WTC11 (cell line): ENCODE measurements at regions not wholly inside any gene's neighbourhood (a gene's known extent, or its start where the extent isn't known, plus 50 kb on each side); places are given as distances from the start of the nearest gene placed in this dataset.

Source experiments
- ATAC-seq: fragments of 200-7000 bp; cut with Tn5 transposase; 2 replicates; pipeline ENCODE4 v1.10.0; 2021; ENCODE audit warnings: mild to moderate bottlenecking, moderate library complexity
- CTCF ChIA-PET: fragments of 300-600 bp; sonication (Branson Sonifier 250); formaldehyde crosslinking; loops from one replicate; lab custom pipeline; 2021; ENCODE audit warnings: antibody characterized with exemption; lab: Charles Lee
- POLR2A ChIA-PET: fragments of 350-600 bp; sonication (Branson Sonifier 250); formaldehyde crosslinking; loops from one replicate; lab custom pipeline; 2021; ENCODE audit warnings: antibody characterized with exemption; lab: Charles Lee
- DNase-seq: peaks from one replicate; pipeline ENCODE4 v3.0.0; 2021; ENCODE audit warnings: low spot score
- H3K27ac Mint-ChIP-seq: 2 replicates; pipeline ENCODE4 v1.8.0; 2021; ENCODE audit warnings: mixed read lengths
- H3K27me3 Mint-ChIP-seq: 2 replicates; pipeline ENCODE4 v1.8.0; 2021; ENCODE audit warnings: low read depth, mild to moderate bottlenecking, moderate library complexity, mixed read lengths
- H3K36me3 Mint-ChIP-seq: 2 replicates; pipeline ENCODE4 v1.8.0; 2021; ENCODE audit warnings: mixed read lengths
- H3K4me1 Mint-ChIP-seq: 2 replicates; pipeline ENCODE4 v1.8.0; 2022; ENCODE audit warnings: mixed read lengths
- H3K4me3 Mint-ChIP-seq: 2 replicates; pipeline ENCODE4 v1.8.0; 2021; ENCODE audit warnings: mild to moderate bottlenecking, moderate library complexity, mixed read lengths
- H3K9me3 Mint-ChIP-seq: 2 replicates; pipeline ENCODE4 v1.8.0; 2021; ENCODE audit warnings: mixed read lengths
- ARID4B ChIP-seq: sonication (generic); formaldehyde crosslinking; IDR thresholded peaks from 2 replicates; pipeline ENCODE4 v1.8.0; 2023; ENCODE audit warnings: missing genetic modification reagents, mild to moderate bottlenecking, borderline replicate concordance
- ATF3 ChIP-seq: sonication (generic); formaldehyde crosslinking; conservative IDR thresholded peaks from 2 replicates; pipeline ENCODE4 v1.8.1; 2022; ENCODE audit warnings: mild to moderate bottlenecking, missing genetic modification reagents
- CBFB ChIP-seq: sonication (generic); formaldehyde crosslinking; IDR thresholded peaks from 2 replicates; pipeline ENCODE4 v1.8.1; 2022; ENCODE audit warnings: mild to moderate bottlenecking, low read depth, missing genetic modification reagents
- E2F4 ChIP-seq: sonication (generic); formaldehyde crosslinking; IDR thresholded peaks from 2 replicates; pipeline ENCODE4 v1.8.1; 2022; ENCODE audit warnings: low read depth, mild to moderate bottlenecking, moderate library complexity, missing genetic modification reagents, borderline replicate concordance
- E2F5 ChIP-seq: sonication (generic); formaldehyde crosslinking; IDR thresholded peaks from 2 replicates; pipeline ENCODE4 v1.8.1; 2022; ENCODE audit warnings: mild to moderate bottlenecking, moderate library complexity, missing genetic modification reagents
- EMX1 ChIP-seq: fragments of 250-450 bp; sonication (Bioruptor Pico); IDR thresholded peaks from 2 replicates; pipeline ENCODE4 v1.8.0; 2021; ENCODE audit warnings: mild to moderate bottlenecking
- FOXP1 ChIP-seq: sonication (generic); formaldehyde crosslinking; IDR thresholded peaks from 2 replicates; pipeline ENCODE4 v1.8.0; 2022; ENCODE audit warnings: missing genetic modification reagents, mild to moderate bottlenecking, moderate library complexity, borderline replicate concordance
- IRF2 ChIP-seq: sonication (generic); formaldehyde crosslinking; IDR thresholded peaks from 2 replicates; pipeline ENCODE4 v1.8.0; 2022; ENCODE audit warnings: low read depth, missing genetic modification reagents, borderline replicate concordance
- OVOL2 ChIP-seq: fragments of 250-450 bp; sonication (Bioruptor Pico); IDR thresholded peaks from 2 replicates; pipeline ENCODE4 v1.9.0; 2021; ENCODE audit warnings: mild to moderate bottlenecking, borderline replicate concordance
- PRRX2 ChIP-seq: fragments of 250-450 bp; sonication (Bioruptor Pico); IDR thresholded peaks from 2 replicates; pipeline ENCODE4 v1.8.0; 2021; ENCODE audit warnings: mild to moderate bottlenecking
- SMAD4 ChIP-seq: sonication (generic); formaldehyde crosslinking; IDR thresholded peaks from 2 replicates; pipeline ENCODE4 v1.8.0; 2022; ENCODE audit warnings: mild to moderate bottlenecking, missing genetic modification reagents
- STAT6 ChIP-seq: sonication (generic); formaldehyde crosslinking; conservative IDR thresholded peaks from 2 replicates; pipeline ENCODE4 v1.8.1; 2023; ENCODE audit warnings: mild to moderate bottlenecking, low read depth, missing genetic modification reagents, moderate library complexity
- TEAD1 ChIP-seq: sonication (generic); formaldehyde crosslinking; IDR thresholded peaks from 2 replicates; pipeline ENCODE4 v1.8.0; 2022; ENCODE audit warnings: mild to moderate bottlenecking, missing genetic modification reagents
- TP53 ChIP-seq: sonication (generic); formaldehyde crosslinking; IDR thresholded peaks from 2 replicates; pipeline ENCODE4 v1.8.1; 2023; ENCODE audit warnings: mild to moderate bottlenecking, missing genetic modification reagents
- ZNF263 ChIP-seq: sonication (generic); formaldehyde crosslinking; IDR thresholded peaks from 2 replicates; pipeline ENCODE4 v1.8.1; 2022; ENCODE audit warnings: low read depth, mild to moderate bottlenecking, moderate library complexity, missing genetic modification reagents
- ZNF423 ChIP-seq: fragments of 250-450 bp; sonication (Bioruptor Pico); IDR thresholded peaks from 2 replicates; pipeline ENCODE4 v2.1.2; 2022; ENCODE audit warnings: mild to moderate bottlenecking, moderate library complexity
- TF ChIP-seq, protein P1 (sequence below): fragments of 250-450 bp; sonication (Bioruptor Pico); IDR thresholded peaks from 2 replicates; pipeline ENCODE4 v1.9.0; 2021; ENCODE audit warnings: mild to moderate bottlenecking
- TF ChIP-seq, protein P2 (sequence below): sonication (generic); formaldehyde crosslinking; IDR thresholded peaks from 2 replicates; pipeline ENCODE4 v1.8.0; 2022; ENCODE audit warnings: mild to moderate bottlenecking, missing genetic modification reagents
- TF ChIP-seq, protein P3 (sequence below): fragments of 250-450 bp; sonication (Bioruptor Pico); conservative IDR thresholded peaks from 2 replicates; pipeline ENCODE4 v1.9.0; 2021; ENCODE audit warnings: mild to moderate bottlenecking

- ChIA-PET POLR2A (no interaction called here), CTCF (interaction anchor here (0.6 to 2.1 kb wide), 8 partner anchors 12 to 442 kb away, joined by 3 to 7 read pairs (median 4); no protein-coding TSS in a partner anchor)
- Mint-ChIP-seq H3K4me1 (peaks cover 68% of the 10 kb centered on the region), H3K27me3 (peaks cover 34% of the 10 kb centered on the region), H3K36me3 (no peaks in the 10 kb centered on the region), H3K9me3 (peaks cover 3% of the 10 kb centered on the region), H3K27ac (peak overlapping the region; percentile 68), H3K4me3 (peak overlapping the region; percentile 22)
- DNase-seq (no peak), ATAC-seq (peak; percentile 47)
- TF ChIP-seq ARID4B (no peak), TEAD1 (CRISPR knock-in tag) (0 out of 2 replicates have a peak, but pooled peaks have one; percentile 22), ZNF423 (CRISPR knock-in tag) (0 out of 2 replicates have a peak, but pooled peaks have one; percentile 1)
These were observed 431.2 kb downstream of the SOX2 start for GRCh38 chr3:182142928-182143327.

DNA sequence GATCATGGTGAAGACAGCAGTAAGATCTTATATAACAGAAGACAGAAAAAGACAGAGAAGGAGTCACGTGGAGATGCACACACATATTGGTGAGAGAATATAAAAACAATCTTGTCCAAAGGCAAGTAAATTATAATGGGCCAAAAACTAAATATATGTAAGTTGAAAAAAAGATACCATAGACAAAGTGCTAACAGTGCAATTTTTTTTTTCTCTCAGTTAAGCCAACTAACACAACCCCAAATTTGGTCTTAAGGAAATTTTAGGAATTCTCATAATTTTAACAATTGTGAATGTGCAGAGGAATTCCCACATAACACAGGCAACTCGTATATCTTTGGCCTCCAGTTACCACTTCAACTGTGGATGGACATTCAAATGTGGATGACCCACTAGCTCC lies 432.2 kb downstream of the SOX2 start:
- Mint-ChIP-seq H3K36me3 (no peaks in the 10 kb centered on the region), H3K27me3 (peaks cover 26% of the 10 kb centered on the region), H3K4me1 (peaks cover 65% of the 10 kb centered on the region), H3K27ac (no peak overlapping the region), H3K4me3 (no peak overlapping the region), H3K9me3 (peaks cover 3% of the 10 kb centered on the region)
- DNase-seq (no peak), ATAC-seq (no peak)
- CTCF ChIA-PET = interaction anchor here (1.1 kb wide), 1 partner anchor 248 kb away, joined by 3 read pairs; no protein-coding TSS in a partner anchor
- POLR2A ChIA-PET = no interaction called here
- TF ChIP-seq E2F5 (no peak), OVOL2 (CRISPR knock-in tag) (no peak), ZNF263 (CRISPR knock-in tag) (no peak), STAT6 (CRISPR knock-in tag) (no peak), SMAD4 (CRISPR knock-in tag) (no peak), CBFB (CRISPR knock-in tag) (no peak), ATF3 (CRISPR knock-in tag) (no peak), TP53 (no peak), EMX1 (CRISPR knock-in tag) (no peak), PRRX2 (CRISPR knock-in tag) (no peak), IRF2 (CRISPR knock-in tag) (no peak), FOXP1 (CRISPR knock-in tag) (no peak), E2F4 (CRISPR knock-in tag) (no peak)
- TF ChIP-seq, protein P1, sequence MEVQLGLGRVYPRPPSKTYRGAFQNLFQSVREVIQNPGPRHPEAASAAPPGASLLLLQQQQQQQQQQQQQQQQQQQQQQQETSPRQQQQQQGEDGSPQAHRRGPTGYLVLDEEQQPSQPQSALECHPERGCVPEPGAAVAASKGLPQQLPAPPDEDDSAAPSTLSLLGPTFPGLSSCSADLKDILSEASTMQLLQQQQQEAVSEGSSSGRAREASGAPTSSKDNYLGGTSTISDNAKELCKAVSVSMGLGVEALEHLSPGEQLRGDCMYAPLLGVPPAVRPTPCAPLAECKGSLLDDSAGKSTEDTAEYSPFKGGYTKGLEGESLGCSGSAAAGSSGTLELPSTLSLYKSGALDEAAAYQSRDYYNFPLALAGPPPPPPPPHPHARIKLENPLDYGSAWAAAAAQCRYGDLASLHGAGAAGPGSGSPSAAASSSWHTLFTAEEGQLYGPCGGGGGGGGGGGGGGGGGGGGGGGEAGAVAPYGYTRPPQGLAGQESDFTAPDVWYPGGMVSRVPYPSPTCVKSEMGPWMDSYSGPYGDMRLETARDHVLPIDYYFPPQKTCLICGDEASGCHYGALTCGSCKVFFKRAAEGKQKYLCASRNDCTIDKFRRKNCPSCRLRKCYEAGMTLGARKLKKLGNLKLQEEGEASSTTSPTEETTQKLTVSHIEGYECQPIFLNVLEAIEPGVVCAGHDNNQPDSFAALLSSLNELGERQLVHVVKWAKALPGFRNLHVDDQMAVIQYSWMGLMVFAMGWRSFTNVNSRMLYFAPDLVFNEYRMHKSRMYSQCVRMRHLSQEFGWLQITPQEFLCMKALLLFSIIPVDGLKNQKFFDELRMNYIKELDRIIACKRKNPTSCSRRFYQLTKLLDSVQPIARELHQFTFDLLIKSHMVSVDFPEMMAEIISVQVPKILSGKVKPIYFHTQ (CRISPR knock-in tag) = no peak
- TF ChIP-seq, protein P2, sequence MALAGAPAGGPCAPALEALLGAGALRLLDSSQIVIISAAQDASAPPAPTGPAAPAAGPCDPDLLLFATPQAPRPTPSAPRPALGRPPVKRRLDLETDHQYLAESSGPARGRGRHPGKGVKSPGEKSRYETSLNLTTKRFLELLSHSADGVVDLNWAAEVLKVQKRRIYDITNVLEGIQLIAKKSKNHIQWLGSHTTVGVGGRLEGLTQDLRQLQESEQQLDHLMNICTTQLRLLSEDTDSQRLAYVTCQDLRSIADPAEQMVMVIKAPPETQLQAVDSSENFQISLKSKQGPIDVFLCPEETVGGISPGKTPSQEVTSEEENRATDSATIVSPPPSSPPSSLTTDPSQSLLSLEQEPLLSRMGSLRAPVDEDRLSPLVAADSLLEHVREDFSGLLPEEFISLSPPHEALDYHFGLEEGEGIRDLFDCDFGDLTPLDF = no peak
- TF ChIP-seq, protein P3, sequence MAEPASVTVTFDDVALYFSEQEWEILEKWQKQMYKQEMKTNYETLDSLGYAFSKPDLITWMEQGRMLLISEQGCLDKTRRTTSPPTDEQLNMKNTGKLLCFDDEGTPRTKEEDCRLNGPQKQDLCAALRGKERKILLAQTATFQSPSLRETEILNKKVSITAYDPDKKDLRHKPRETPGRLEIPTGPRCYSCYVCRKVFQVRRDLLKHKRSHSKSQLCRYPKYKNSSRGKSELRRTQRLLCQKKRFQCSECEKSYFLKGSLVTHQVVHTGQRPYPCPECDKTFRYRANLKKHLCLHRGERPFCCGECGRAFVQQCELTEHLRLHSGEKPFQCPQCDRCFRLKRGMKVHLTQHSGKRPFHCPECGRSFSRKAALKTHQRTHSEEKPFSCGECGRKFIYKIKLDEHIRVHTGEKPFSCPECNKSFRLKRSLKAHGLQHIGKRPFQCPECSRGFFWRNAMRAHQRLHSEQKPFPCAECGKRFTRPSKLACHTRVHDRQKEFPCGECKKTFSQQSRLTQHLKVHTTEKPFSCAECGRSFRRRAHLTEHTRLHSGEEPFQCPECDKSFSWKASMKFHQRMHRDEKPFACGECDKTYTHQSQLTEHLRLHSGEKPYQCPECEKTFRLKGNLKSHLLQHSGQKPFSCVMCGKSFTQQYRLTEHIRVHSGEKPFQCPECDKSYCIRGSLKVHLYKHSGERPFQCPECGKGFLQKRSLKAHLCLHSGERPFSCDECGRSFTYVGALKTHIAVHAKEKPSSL (CRISPR knock-in tag) = no peak
